ENCODE measurements at regions not wholly inside any gene's neighbourhood (a gene's known extent, or its start where the extent isn't known, plus 50 kb on each side); places are given as distances from the start of the nearest gene placed in this dataset.

GRCh38 chr10:131002031-131002861, 309.3 kb downstream of the TCERG1L start:
- TF ChIP-seq CTCF (IDR thresholded peaks at IDR 0.05; ENCODE audit: low read length) (no peak), EZH2 (IDR thresholded peaks at IDR 0.05; ENCODE audit: borderline replicate concordance, low read length) (no peak)
